H1 (cell line): ENCODE measurements at regions not wholly inside any gene's neighbourhood (a gene's known extent, or its start where the extent isn't known, plus 50 kb on each side); places are given as distances from the start of the nearest gene placed in this dataset.

Experiments
- CTCF ChIA-PET: fragments of 300-600 bp; sonication (Branson Sonifier 250); formaldehyde crosslinking; loops from one replicate; lab custom pipeline; 2021; ENCODE audit not compliant: partially characterized antibody; lab: Charles Lee
- POLR2A ChIA-PET: fragments of 300-600 bp; sonication (Branson Sonifier 250); formaldehyde crosslinking; loops from one replicate; lab custom pipeline; 2021; ENCODE audit warnings: inconsistent platforms; ENCODE audit not compliant: partially characterized antibody; lab: Charles Lee
- DNase-seq, 2 experiments: peaks; one replicate each; pipeline versions ENCODE4 v3.0.0 to v3.0.0-alpha.2; 2010 to 2022; ENCODE audit warnings: low spot score in 2 of 2, low read depth in 1 of 2, mixed read lengths in 1 of 2
- FAIRE-seq: peaks from 2 replicates; lab custom pipeline; 2011; peaks lifted over from hg19 to GRCh38; lab: Jason Lieb, UNC
- H2AFZ ChIP-seq: 2 replicates; pipeline ENCODE4 v1.8.1; 2012; ENCODE audit warnings: low read length, inconsistent platforms
- H2AK5ac ChIP-seq: 2 replicates; pipeline ENCODE4 v1.6.1; 2013; ENCODE audit warnings: low read depth, low read length
- H2BK120ac ChIP-seq: replicated peaks from 2 replicates; pipeline ENCODE3; 2013; ENCODE audit warnings: low read depth, low read length, inconsistent platforms
- H2BK12ac ChIP-seq: 2 replicates; pipeline ENCODE4 v1.6.1; 2013; ENCODE audit warnings: low read depth, low read length
- H2BK15ac ChIP-seq: 2 replicates; pipeline ENCODE4 v1.6.1; 2013; ENCODE audit warnings: low read length
- H2BK20ac ChIP-seq: 2 replicates; pipeline ENCODE4 v1.6.1; 2013; ENCODE audit warnings: low read length
- H2BK5ac ChIP-seq: 2 replicates; pipeline ENCODE4 v1.6.1; 2013; ENCODE audit warnings: low read depth, low read length
- H3K14ac ChIP-seq: 2 replicates; pipeline ENCODE4 v1.6.1; 2013; ENCODE audit warnings: inconsistent platforms; ENCODE audit not compliant: insufficient read length
- H3K18ac ChIP-seq: 2 replicates; pipeline ENCODE4 v1.6.1; 2013; ENCODE audit warnings: low read length; ENCODE audit errors: extremely low read depth
- H3K23ac ChIP-seq: 2 replicates; pipeline ENCODE4 v1.6.1; 2013; ENCODE audit warnings: inconsistent platforms; ENCODE audit not compliant: insufficient read length
- H3K23me2 ChIP-seq: 2 replicates; pipeline ENCODE4 v1.6.1; 2013; ENCODE audit warnings: low read depth, low read length
- H3K27ac ChIP-seq: 2 replicates; pipeline ENCODE4 v1.6.1; 2011; ENCODE audit warnings: low read depth, low read length, inconsistent platforms
- H3K27me3 ChIP-seq, 4 experiments: replicated peaks in 1 of 4; 1 replicate in 1 of 4; 2 replicates in 3 of 4; pipeline versions ENCODE4 v1.6.1 to v1.8.1; 2011 to 2013; ENCODE audit warnings: low read length in 3 of 4, mild to moderate bottlenecking in 3 of 4, inconsistent platforms in 2 of 4, mixed read lengths in 2 of 4, moderate library complexity in 1 of 4; ENCODE audit not compliant: control insufficient read depth in 3 of 4, insufficient read depth in 3 of 4; ENCODE audit errors: extremely low read depth in 1 of 4
- H3K36me3 ChIP-seq, 4 experiments: 2 replicates each; pipeline versions ENCODE4 v1.6.1 to v1.8.1; 2011 to 2013; ENCODE audit warnings: mild to moderate bottlenecking in 4 of 4, low read length in 3 of 4, moderate library complexity in 2 of 4, control low read depth in 1 of 4, inconsistent platforms in 1 of 4; ENCODE audit not compliant: insufficient read depth in 4 of 4, control insufficient read depth in 2 of 4
- H3K4ac ChIP-seq: replicated peaks from 2 replicates; pipeline ENCODE3; 2013; ENCODE audit warnings: low read length, low read depth, mixed read lengths, inconsistent platforms; ENCODE audit not compliant: insufficient read length
- H3K4me1 ChIP-seq, 4 experiments: replicated peaks in 1 of 4; 1 replicate in 1 of 4; 2 replicates in 3 of 4; pipeline versions ENCODE4 v1.6.1 to v1.8.1; 2011 to 2013; ENCODE audit warnings: low read length in 3 of 4, inconsistent platforms in 2 of 4, mixed read lengths in 1 of 4; ENCODE audit not compliant: insufficient read depth in 4 of 4, control insufficient read depth in 3 of 4
- H3K4me2 ChIP-seq, 2 experiments: 2 replicates each; pipeline versions ENCODE4 v1.6.1 to v1.8.1; 2011 to 2013; ENCODE audit warnings: low read depth in 2 of 2, low read length in 2 of 2, control low read depth in 1 of 2, inconsistent platforms in 1 of 2, mild to moderate bottlenecking in 1 of 2; ENCODE audit not compliant: insufficient read depth in 1 of 2
- H3K4me3 ChIP-seq, 4 experiments: fragments of 200-600, 300-600 bp in 1 of 4; sonication (generic), shearing (Covaris generic), sonication (Bioruptor Twin) in 1 of 4; 2 replicates each; pipeline versions ENCODE4 v1.5.1 to v1.8.1; 2011 to 2016; ENCODE audit warnings: low read length in 4 of 4, low read depth in 3 of 4, control low read depth in 2 of 4, inconsistent platforms in 2 of 4, mild to moderate bottlenecking in 2 of 4, mixed read lengths in 1 of 4, moderate library complexity in 1 of 4; ENCODE audit not compliant: insufficient read depth in 2 of 4; ENCODE audit errors: extremely low read depth in 1 of 4
- H3K56ac ChIP-seq: replicated peaks from 2 replicates; pipeline ENCODE3; 2013; ENCODE audit warnings: low read depth, mild to moderate bottlenecking, mixed read lengths, low read length, inconsistent platforms; ENCODE audit not compliant: insufficient read length
- H3K79me1 ChIP-seq: 2 replicates; pipeline ENCODE4 v1.6.1; 2013; ENCODE audit warnings: low read depth, low read length, control low read depth
- H3K79me2 ChIP-seq, 2 experiments: 2 replicates each; pipeline versions ENCODE4 v1.6.1 to v1.8.1; 2012 to 2013; ENCODE audit warnings: low read length in 2 of 2, mild to moderate bottlenecking in 2 of 2, inconsistent platforms in 1 of 2; ENCODE audit not compliant: insufficient read depth in 2 of 2, control insufficient read depth in 1 of 2
- H3K9ac ChIP-seq, 4 experiments: replicated peaks in 1 of 4; 1 replicate in 1 of 4; 2 replicates in 3 of 4; pipeline versions ENCODE4 v1.6.1 to v1.8.1; 2011 to 2013; ENCODE audit warnings: low read depth in 3 of 4, low read length in 3 of 4, control low read depth in 2 of 4, mild to moderate bottlenecking in 2 of 4, moderate library complexity in 2 of 4, inconsistent platforms in 1 of 4; ENCODE audit errors: extremely low read depth in 1 of 4
- H3K9me3 ChIP-seq, 2 experiments: 2 replicates each; pipeline versions ENCODE4 v1.6.1 to v1.8.1; 2012 to 2013; ENCODE audit warnings: mild to moderate bottlenecking in 2 of 2, moderate library complexity in 2 of 2, control low read depth in 1 of 2, inconsistent platforms in 1 of 2, low read depth in 1 of 2, low read length in 1 of 2, mixed read lengths in 1 of 2; ENCODE audit not compliant: insufficient read depth in 2 of 2
- H4K20me1 ChIP-seq, 2 experiments: replicated peaks in 1 of 2; 2 replicates each; pipeline versions ENCODE3 to v1.8.1; 2011 to 2013; ENCODE audit warnings: inconsistent platforms in 2 of 2, low read length in 2 of 2, mild to moderate bottlenecking in 1 of 2; ENCODE audit not compliant: insufficient read depth in 2 of 2, control insufficient read depth in 1 of 2
- H4K5ac ChIP-seq: 2 replicates; pipeline ENCODE4 v1.6.1; 2013; ENCODE audit warnings: low read length, low read depth, mixed read lengths, inconsistent platforms; ENCODE audit not compliant: insufficient read length
- H4K8ac ChIP-seq: 2 replicates; pipeline ENCODE4 v1.8.0; 2013; ENCODE audit warnings: mild to moderate bottlenecking, moderate library complexity, low read length, inconsistent platforms; ENCODE audit not compliant: insufficient read depth; ENCODE audit errors: extremely low read depth
- H4K91ac ChIP-seq: replicated peaks from 2 replicates; pipeline ENCODE3; 2013; ENCODE audit warnings: low read length, mixed read lengths, inconsistent platforms; ENCODE audit not compliant: insufficient read length
- CEBPB ChIP-seq: IDR thresholded peaks from 2 replicates; pipeline ENCODE4 v1.6.1; 2012; ENCODE audit warnings: low read depth, low read length
- EP300 ChIP-seq, 2 experiments: IDR thresholded peaks; 1 replicate in 1 of 2; 2 replicates in 1 of 2; pipeline ENCODE4 v1.6.1; 2011 to 2012; ENCODE audit warnings: low read depth in 2 of 2, low read length in 2 of 2, mild to moderate bottlenecking in 2 of 2, borderline replicate concordance in 1 of 2, inconsistent platforms in 1 of 2, moderate library complexity in 1 of 2
- PHF8 ChIP-seq: fragments of 200-600 bp; sonication (generic); conservative IDR thresholded peaks from 2 replicates; pipeline ENCODE4 v1.7.1; 2012; ENCODE audit warnings: low read depth, mild to moderate bottlenecking, inconsistent platforms, low read length, moderate library complexity
- POLR2A ChIP-seq, 2 experiments: IDR thresholded peaks; 1 replicate in 1 of 2; 2 replicates in 1 of 2; pipeline ENCODE4 v1.6.1; 2011; ENCODE audit warnings: low read depth in 2 of 2, low read length in 2 of 2, mild to moderate bottlenecking in 2 of 2; ENCODE audit errors: control extremely low read depth in 1 of 2
- POLR2AphosphoS5 ChIP-seq: IDR thresholded peaks from 2 replicates; pipeline ENCODE4 v1.6.1; 2011; ENCODE audit warnings: low read depth, low read length
- RAD21 ChIP-seq, 2 experiments: IDR thresholded peaks in 1 of 2; conservative IDR thresholded peaks in 1 of 2; 2 replicates each; pipeline ENCODE4 v1.6.1; 2011; ENCODE audit warnings: low read depth in 2 of 2, low read length in 2 of 2, improper control_type of control experiment in 1 of 2, inconsistent platforms in 1 of 2, mild to moderate bottlenecking in 1 of 2, moderate library complexity in 1 of 2
- RFX5 ChIP-seq: IDR thresholded peaks from 2 replicates; pipeline ENCODE4 v1.6.1; 2011; ENCODE audit warnings: low read depth, low read length, improper control_type of control experiment, borderline replicate concordance
- RNF2 ChIP-seq: fragments of 200-900, 300-1000 bp; sonication (generic); IDR thresholded peaks from 2 replicates; pipeline ENCODE4 v1.7.1; 2016; ENCODE audit warnings: borderline replicate concordance, low read depth, mild to moderate bottlenecking, antibody characterized with exemption, low read length; ENCODE audit not compliant: poor library complexity, severe bottlenecking; ENCODE audit errors: missing control alignments
- SP2 ChIP-seq: IDR thresholded peaks from 2 replicates; pipeline ENCODE4 v1.6.1; 2012; ENCODE audit warnings: mild to moderate bottlenecking, low read length, inconsistent platforms
- TF ChIP-seq, protein P1 (sequence below): IDR thresholded peaks from 2 replicates; pipeline ENCODE4 v1.6.1; 2011; ENCODE audit warnings: low read depth, mild to moderate bottlenecking, low read length; ENCODE audit not compliant: insufficient read depth
- TF ChIP-seq, protein P2 (sequence below): IDR thresholded peaks from 2 replicates; pipeline ENCODE4 v1.6.1; 2011; ENCODE audit warnings: low read length, improper control_type of control experiment

GRCh38 chr1:191904991-191905390 lies 253.3 kb upstream of the RGS18 start:
- Histone ChIP-seq H2BK12ac (no peak overlapping the region), H3K79me1 (no peaks in the 10 kb centered on the region), H3K23ac (no peak overlapping the region), H3K9ac (no peak overlapping the region), H3K14ac (no peak overlapping the region), H4K5ac (no peak overlapping the region), H3K4ac (no peak overlapping the region), H3K36me3 (no peaks in the 10 kb centered on the region)
- no peak for DNase-seq
- TF ChIP-seq RNF2 (no peak), PHF8 (no peak), EP300 (IDR thresholded peaks at IDR 0.05; ENCODE audit: borderline replicate concordance in 1 of 2, low read depth in 2 of 2, low read length in 2 of 2) (no peak), POLR2AphosphoS5 (no peak), SP2 (no peak), RFX5 (no peak), CEBPB (no peak), POLR2A (IDR thresholded peaks at IDR 0.05; ENCODE audit: control extremely low read depth in 1 of 2, low read depth in 2 of 2, low read length in 2 of 2) (no peak), RAD21 (IDR thresholded peaks at IDR 0.05 in 1 of 2, conservative IDR thresholded peaks at IDR 0.05 in 1 of 2; ENCODE audit: low read depth in 2 of 2, low read length in 2 of 2) (no peak)
- TF ChIP-seq, protein P1, sequence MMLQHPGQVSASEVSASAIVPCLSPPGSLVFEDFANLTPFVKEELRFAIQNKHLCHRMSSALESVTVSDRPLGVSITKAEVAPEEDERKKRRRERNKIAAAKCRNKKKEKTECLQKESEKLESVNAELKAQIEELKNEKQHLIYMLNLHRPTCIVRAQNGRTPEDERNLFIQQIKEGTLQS: no peak
- TF ChIP-seq, protein P2, sequence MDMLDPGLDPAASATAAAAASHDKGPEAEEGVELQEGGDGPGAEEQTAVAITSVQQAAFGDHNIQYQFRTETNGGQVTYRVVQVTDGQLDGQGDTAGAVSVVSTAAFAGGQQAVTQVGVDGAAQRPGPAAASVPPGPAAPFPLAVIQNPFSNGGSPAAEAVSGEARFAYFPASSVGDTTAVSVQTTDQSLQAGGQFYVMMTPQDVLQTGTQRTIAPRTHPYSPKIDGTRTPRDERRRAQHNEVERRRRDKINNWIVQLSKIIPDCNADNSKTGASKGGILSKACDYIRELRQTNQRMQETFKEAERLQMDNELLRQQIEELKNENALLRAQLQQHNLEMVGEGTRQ: no peak
- TF ChIP-seq, all 59 proteins: peak for 0
- no peak overlapping the region for H4K8ac ChIP-seq
- no peak overlapping the region for H4K91ac ChIP-seq
- H3K4me3 ChIP-seq: no peak overlapping the region
- CTCF ChIA-PET: no interaction called here
- no peaks in the 10 kb centered on the region for H3K79me2 ChIP-seq
- POLR2A ChIA-PET: no interaction called here
- peaks cover 0 to 3% (median 0%) of the 10 kb centered on the region in 4 experiments; a peak in 1 of 7 replicates for H3K4me1 ChIP-seq
- H3K18ac ChIP-seq: no peak overlapping the region
- no peaks in the 10 kb centered on the region for H4K20me1 ChIP-seq
- H3K23me2 ChIP-seq: no peaks in the 10 kb centered on the region
- H2BK20ac ChIP-seq: no peak overlapping the region
- H2BK5ac ChIP-seq: no peak overlapping the region
- no peak for FAIRE-seq
- H3K56ac ChIP-seq: no peak overlapping the region
- H3K27ac ChIP-seq: no peak overlapping the region
- H2BK15ac ChIP-seq: no peak overlapping the region
- peaks cover 0 to 10% of the 10 kb centered on the region in 2 experiments; a peak in 3 of 4 replicates for H3K9me3 ChIP-seq
- H2AK5ac ChIP-seq: no peak overlapping the region
- no peaks in the 10 kb centered on the region for H3K27me3 ChIP-seq
- no peak overlapping the region for H2BK120ac ChIP-seq
- no peak overlapping the region for H3K4me2 ChIP-seq
- H2AFZ ChIP-seq: no peak overlapping the region
